Prostate gland (tissue), 2 donors: ENCODE measurements at regions not wholly inside any gene's neighbourhood (a gene's known extent, or its start where the extent isn't known, plus 50 kb on each side); places are given as distances from the start of the nearest gene placed in this dataset.

Source experiments
- POLR2AphosphoS5 ChIP-seq: sonication (generic); formaldehyde crosslinking; IDR thresholded peaks from one replicate; pipeline ENCODE4 v1.6.1; 2017; ENCODE audit warnings: antibody characterized with exemption
- TF ChIP-seq, protein P1 (sequence below), 4 experiments: fragments of 200-600 bp in 2 of 4; fragments of 450-650 bp in 2 of 4; sonication (generic) in 2 of 4; IDR thresholded peaks; 1 replicate in 3 of 4; 2 replicates in 1 of 4; pipeline ENCODE4 v1.5.1; 2016 to 2019; ENCODE audit warnings: antibody characterized with exemption in 4 of 4, mild to moderate bottlenecking in 2 of 4, moderate library complexity in 2 of 4

DNA sequence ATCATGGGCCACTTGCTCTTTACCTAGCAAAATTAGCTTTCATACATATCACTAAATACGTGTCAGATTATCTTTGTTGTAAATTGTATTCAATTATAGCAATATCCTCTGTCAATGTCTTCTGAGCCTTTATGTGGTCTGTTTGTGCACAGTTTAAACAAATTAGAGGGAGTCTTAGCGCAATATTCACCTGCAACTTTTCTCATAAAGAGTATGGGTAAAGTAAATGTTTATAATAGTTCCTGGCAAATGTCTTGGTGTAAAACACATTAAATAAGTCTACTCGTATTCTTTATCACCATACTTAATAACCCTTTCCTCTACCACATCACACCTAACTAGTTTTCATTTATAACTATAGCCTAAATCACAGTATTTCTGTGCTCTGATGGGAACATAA, 169.0 kb downstream of the PCSK1 start:
- TF ChIP-seq, protein P1, sequence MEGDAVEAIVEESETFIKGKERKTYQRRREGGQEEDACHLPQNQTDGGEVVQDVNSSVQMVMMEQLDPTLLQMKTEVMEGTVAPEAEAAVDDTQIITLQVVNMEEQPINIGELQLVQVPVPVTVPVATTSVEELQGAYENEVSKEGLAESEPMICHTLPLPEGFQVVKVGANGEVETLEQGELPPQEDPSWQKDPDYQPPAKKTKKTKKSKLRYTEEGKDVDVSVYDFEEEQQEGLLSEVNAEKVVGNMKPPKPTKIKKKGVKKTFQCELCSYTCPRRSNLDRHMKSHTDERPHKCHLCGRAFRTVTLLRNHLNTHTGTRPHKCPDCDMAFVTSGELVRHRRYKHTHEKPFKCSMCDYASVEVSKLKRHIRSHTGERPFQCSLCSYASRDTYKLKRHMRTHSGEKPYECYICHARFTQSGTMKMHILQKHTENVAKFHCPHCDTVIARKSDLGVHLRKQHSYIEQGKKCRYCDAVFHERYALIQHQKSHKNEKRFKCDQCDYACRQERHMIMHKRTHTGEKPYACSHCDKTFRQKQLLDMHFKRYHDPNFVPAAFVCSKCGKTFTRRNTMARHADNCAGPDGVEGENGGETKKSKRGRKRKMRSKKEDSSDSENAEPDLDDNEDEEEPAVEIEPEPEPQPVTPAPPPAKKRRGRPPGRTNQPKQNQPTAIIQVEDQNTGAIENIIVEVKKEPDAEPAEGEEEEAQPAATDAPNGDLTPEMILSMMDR (IDR thresholded peaks at IDR 0.05), result no peak
- no peak for TF ChIP-seq POLR2AphosphoS5
